HG03135 (cell line): ENCODE measurements at regions not wholly inside any gene's neighbourhood (a gene's known extent, or its start where the extent isn't known, plus 50 kb on each side); places are given as distances from the start of the nearest gene placed in this dataset.

Experiments
- ATAC-seq: cut with Tn5 transposase; IDR thresholded peaks from one replicate; pipeline ENCODE4 v1.9.1; 2021; ENCODE audit warnings: mild to moderate bottlenecking, moderate library complexity; ENCODE audit not compliant: unreplicated experiment

DNA sequence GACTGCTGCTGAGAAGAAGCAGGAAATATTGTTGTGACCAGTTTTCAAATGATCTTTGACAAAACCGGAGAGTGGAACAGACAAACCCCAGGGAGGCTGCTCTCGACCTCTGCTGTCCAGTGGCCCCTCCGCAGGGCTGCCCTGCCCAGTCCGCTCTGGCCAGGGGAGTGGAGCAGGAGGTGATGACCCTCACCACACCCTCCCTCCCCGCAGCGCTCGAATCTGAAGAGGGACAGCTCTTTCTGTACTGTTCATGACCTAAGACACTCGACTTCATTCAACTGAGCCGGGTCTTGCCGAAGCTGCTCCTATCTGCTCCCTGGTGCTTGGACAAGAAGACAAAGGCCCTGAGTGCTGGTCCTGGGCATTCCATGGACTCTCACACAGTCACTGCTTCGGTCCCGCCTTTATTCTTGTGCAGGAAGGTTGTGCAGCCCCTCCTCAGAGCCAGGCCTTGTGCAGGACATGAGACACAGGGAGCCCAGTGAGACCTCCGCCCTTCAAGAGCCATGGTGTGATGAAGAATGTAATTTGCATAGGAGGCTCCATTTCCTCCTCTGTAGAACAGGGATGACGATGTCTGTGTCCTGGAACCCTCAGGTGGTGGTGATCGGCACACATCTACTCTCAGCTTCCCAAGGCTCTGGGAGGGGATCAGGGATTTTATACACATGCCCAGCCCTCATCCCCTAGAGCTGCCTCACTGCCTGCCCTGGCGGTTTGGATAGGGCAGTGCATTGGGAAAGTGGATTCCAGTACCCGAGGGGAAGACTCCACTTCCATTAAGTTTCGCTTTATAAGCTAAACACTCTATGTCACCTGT, 97.1 kb upstream of the PRR20G start:
- no peak for ATAC-seq

DNA sequence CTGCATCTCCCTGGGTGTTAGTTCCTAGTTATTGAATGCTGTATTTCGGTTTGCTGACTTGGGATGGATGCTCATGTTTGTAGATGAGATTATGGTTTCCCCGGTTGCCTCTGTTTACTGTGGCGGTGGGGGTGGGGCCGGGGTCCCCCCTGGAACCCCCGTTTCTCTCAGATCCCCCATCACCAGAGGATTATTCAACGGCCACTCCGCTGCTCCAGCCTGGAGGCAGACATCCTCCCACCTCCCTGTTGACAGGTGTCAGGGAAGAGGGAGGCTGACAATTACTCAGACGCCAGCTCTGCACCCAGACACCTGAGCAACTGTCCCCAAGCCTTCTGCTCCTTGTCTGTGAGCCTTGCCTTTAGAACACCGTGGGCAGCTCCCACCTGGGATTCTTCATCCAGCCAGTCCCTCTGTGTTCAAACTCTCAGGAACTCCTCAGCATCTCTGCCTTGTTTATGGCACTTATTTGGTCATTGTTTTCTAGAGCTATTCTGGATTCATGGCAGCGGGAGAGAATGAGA, 95.9 kb upstream of the PRR20G start:
- no peak for ATAC-seq

DNA sequence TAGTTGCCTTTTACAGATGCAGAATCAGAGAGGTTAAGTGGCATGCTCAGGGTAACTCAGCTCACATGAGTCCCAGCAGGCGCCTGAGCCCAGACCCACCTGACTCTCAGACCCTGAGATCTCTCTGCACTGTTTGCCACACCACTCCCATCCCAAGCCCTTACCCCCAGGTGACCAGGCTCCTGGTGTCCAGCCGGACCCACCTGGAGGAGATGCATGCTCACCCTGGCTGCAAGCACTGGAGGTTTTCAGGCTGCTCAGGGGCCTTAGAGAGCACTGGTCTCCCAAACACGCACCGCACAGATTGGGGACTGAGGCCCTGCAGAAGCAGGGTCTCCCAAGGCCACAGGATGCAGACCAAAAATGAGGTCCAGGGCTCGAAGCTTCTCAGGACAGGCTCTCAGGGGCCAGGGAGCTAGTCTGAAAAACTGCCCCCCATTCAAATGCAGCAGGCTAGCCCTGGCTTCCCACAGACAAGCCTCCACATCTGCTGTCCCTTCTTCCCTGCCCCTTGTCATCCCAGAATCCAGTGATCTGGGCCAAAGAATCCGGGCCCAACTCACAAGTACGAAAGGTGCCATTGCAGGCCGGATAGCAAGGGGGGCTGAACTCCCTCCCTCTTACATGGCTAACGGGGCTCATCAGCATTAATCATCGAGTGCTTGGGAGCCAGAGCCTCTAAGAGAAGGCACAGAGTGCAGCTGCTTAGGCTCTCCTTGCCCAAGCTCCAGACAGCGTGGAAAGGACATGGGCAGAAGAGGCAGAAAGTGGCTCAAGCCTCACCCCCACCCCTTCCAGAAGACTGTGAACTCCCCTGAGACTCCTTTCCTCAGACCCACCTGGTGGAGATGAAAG, 90.2 kb upstream of the PRR20G start:
- no peak for ATAC-seq

DNA sequence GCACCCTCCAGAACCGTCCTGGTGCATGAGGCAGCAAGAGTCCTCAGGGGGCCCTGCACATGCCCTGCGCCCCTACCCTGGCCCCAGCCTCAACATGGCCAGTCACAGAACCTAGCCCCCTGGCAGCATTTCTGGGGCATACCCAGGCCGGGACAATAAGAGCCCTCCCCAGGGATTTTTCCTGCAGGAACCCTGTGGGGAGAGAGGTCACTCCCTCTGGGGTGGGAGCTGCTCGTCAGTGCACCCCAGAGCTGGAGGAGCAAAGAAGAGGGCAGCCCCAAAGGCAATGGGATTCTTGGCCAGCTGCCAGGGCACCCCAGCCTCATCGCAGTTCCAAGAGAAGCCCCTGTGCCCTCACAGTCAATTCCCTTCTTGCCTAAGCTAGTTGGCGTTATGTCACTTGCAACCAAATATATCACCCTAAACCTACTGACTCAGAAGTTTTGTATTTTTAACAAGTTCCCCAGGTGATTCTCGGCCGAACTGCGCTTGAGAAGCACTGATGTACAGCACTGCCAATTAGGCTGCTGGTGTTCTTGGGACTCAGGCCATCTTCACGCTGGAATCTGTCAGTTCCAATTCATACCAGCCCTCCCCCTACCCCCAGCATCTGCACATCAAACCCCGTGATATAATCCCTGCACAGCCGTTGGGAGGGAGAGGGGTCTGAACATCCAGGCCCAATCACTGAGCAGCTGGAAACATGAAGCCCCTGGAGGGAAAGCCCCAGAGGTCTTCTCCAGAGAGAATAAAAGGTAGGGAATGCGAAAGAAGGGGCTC, 87.5 kb upstream of the PRR20G start:
- ATAC-seq: no peak

DNA sequence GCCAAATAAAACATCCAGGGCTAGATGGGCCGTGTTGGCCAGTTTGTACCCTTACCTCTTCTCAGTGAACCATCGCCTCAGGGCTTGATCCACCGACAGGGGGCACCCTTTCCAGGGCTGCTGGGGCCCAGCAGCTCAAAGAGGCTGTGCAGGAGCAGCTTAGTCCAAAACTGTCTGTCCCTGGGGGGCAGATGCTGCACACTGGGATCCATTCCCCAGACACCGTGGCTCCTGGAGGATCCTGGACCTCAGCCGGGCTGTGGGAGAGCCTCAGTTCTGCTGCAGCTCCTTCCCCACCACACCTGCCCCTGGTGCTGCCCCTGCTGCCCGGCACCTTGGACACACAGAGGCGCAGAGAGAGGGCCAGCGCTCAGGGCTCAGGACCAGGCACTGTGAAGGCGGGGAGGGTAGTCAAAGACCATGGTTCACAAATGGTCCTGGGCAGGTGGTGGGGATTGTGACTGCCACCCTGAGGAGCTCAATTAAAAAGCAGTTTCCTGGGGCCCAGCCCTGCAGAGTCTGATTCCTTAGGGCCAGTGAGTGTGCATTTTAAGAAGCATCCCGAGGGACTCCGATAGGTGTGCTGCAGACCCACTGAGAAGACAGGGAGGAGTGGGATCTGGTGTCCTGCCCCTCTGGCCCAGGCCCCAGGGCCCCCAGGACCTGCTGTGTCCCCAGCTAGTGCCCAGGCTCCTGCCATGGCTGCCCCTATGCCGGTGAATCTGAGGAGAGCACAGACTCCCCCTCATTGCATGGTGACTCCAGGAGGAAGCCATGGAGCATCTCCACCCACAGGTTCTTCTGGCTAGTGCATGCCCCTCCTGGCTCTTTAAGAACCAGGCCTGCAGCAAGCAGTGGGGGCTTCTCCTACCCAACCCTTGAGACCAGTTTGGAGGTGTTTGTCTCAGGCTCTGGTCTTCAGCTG, 86.5 kb upstream of the PRR20G start:
- ATAC-seq: no peak

DNA sequence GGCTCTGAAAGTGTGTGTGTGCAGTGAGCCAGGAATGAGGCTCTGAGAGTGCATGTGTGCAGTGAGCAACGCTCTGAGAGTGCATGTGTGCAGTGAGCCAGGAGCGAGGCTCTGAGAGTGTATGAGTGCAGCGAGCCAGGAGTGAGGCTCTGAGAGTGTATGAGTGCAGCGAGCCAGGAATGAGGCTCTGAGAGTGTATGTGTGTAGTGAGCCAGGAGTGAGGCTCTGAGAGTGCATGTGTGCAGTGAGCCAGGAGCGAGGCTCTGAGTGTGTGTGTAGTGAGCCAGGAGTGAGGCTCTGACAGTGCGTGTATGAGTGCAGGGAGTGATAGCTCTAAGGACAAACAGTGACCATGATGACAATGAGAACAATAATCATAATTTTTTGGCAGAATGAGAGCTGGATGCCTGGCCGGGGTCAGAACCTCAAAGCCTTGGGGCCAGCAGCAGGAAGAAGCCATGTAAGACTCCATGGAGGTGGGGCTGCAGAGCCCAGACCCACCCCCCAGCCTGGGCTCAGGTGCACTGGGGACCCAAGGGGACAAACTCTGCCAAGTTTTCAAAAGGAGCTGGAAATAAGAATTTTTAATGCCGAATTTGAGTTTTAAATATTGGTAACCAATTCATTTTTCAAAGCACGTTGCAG, 85.7 kb upstream of the PRR20G start:
- no peak for ATAC-seq

DNA sequence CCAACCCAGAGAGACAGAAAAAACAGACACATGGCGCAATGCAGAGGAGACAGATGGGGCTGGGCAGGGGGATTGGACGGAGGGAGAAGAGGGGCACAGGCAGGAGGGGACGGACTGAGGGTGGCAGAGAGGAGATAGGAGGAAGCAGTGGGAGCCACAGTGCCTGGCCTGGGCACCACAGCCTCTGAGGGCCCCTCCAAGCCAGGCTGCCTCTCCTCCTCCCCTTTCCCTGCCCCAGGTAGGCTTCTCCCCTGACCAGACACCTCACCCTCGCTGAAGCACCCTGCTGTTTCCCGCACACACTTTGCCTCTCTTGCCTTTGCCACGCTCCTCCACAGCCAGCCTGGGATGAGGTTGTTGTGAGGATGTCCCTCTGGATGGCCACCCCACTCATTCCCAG, 84.0 kb upstream of the PRR20G start:
- ATAC-seq: no peak

DNA sequence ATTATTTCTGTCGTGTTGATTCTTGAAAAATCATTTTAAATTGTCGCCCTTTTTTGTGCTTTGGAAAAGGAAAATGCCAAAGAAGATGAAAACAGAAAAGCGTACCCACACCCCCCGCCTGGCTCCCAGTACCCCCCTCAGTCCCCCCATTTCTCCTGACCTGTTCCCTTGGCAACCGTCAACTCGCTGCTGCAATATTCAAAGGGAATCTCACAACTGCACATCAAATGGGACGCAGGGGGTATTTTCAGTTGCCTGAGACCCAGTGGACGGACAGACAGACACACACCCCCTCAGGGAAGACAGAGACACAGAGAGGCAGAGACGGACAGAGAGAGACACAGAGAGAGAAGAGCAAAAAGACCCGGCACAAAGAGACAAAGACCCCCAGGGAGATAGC, 83.5 kb upstream of the PRR20G start:
- no peak for ATAC-seq

DNA sequence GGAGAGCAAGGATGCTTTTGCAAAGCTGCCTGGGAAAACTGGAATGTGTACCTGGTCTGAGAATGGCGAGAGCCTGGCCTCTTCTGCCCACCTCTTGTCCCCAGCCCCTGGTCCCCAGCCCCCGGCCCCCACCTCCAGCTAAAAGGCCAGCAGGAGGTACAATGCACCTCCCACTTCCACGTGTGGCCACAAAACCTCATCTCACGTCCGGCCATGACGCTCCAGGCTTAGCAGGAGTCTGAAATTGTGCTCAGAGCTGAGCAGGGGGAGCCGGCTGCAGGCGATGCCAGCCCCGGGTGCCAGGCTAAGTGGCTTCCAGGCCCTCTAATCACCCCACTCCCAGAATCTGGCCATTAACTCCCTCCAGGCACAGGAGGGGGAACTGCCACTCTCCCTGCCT, 83.1 kb upstream of the PRR20G start:
- no peak for ATAC-seq

DNA sequence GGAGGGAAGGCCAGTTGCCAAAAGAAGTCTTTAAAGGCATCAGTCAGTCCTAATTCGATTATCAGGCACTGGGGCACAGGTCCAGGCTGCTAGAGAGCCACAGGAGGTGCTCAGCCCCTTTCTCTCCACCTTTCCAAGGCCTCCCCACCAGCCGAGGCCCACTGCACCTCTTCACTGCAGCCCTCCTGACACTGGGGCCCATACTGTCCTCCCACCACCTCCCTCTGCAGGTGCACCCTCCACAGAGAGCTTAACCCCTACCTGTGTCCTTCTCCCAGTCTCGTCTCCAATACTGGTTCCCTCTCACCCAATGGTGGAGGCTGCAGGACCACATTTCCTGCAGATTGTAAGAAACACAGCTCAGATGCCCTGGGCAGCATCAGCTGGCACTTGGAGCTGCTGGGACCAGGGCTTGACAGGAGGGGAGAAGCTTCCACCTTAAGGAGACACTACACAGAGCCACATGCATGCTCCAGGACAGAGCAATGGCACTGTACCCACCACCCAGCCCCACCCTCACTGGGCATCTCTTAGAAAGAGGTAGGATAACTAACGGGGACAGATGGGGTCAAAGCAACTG, 81.6 kb upstream of the PRR20G start:
- ATAC-seq: no peak

DNA sequence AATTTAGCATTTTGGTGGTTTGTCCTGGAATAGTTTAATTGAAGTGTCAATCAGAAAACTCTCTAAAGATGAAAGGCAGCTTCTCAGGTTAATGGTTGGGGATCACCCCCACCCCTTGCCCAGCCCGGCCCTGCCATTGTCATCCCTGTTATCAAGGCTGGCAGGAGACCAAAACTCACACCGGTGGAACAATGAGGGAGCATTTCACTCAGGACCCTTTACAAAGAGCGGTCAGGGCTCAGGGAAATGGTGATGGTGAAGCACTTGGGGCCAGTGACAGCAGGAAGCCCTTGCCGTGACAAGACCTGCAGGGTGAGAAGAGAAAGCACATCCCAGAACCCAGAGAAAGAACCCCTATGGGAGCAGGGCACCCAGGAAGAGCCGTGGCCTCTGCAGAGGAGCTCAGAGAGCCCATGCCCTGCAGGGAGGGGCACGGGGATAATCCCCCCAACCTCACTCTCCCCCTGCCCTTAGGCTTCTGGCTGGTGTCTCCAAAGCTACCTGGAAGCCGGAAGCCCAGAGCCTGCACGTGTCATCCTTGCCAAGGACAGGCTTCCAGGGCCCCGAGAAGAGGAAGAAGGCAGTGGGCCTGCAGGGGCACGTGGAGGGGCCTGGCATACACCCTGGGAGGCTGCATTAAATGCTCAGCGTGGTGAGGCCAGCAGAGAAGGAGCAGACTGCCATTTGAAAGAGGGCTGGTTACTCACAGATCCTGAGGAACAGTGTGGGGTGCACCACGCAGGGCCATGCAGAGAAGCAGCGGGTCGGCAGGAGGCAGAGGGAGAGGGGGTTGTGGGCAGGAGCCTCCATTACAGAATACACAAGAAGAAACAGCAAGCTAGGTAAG, 80.6 kb upstream of the PRR20G start:
- ATAC-seq: no peak

DNA sequence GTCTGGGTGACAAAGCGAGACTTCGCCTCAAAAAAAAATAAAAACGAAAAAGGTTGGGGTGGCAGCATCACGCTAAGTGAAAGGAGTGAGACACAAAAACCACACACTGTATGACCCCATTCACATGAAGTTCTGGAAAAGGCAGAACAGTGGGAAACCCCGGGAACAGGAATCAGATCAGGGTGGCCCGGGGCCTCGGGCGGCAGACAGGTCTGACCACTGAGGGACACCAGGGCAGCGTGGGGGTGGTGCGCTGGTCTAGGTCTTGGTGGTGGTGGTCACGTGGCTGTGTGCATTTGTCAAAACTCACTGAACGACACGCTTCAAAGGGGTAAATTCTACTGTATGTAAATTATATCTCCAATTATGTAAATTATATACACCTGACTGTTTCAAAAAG, 79.7 kb upstream of the PRR20G start:
- ATAC-seq: no peak

DNA sequence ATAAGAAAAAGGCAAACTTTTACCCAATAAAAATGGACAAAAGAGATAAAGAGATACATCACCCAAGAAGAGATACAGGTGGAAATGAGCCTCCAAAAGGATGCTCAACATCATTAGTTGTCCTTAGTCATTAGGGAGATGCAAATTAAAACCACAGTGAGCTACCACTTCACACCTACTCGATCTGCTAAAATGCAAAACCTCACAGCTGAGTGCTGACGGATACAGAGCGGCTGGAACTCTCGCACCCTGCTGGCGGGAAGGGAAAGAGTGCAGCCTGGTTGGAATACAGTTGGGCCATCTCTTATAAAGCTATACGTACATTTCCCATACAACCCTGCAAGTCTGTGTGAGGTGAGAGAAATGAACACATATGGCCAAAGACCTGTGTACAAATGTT, 78.5 kb upstream of the PRR20G start:
- ATAC-seq: no peak

DNA sequence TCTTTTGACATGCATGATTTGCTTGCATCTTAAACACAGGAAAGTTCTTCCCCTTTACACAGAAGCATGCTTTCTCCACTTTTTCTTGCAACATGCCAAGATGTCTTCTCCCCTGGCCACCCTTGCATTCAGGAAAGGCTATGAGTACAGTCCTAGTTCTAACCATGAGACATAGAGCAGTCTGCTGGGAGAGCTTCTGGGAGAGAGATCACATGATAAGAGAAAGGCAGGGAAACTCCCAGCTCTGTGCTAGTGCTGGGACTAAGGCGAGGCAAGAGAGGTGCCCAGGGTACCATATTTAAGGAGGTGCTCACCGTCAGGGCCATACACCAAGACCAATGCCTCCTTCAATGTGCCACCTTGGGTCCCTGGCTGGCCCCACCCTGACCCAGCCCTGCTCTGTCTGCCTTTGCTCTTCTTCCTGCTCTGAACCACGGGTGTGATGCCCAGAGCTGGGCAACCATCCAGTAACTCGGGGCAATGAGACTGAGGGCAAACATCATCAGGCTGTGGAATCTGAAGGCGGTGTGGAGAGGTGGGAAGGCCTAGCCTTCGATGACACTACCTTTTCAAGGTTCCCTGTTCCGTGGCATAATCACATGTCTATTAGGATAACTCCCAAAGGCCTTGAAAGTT, 77.4 kb upstream of the PRR20G start:
- ATAC-seq: no peak

DNA sequence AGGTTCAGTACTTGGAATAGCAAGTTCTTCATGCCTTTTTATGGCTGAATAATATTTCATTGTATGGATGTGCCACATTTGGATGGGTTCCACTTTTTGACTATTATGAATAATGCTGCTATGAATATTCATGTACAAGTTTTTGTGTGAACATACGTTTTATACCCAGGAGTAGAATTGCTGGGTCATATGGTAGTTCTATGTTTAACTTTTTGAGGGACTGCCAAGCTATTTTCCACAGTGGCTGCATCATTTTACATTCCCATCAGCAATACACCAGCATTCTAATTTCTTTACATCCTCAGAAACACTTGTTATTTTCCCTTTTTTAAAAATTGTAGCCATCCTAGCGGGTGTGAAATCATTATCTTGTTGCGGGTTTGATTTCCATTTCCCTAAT, 76.0 kb upstream of the PRR20G start:
- ATAC-seq: no peak

DNA sequence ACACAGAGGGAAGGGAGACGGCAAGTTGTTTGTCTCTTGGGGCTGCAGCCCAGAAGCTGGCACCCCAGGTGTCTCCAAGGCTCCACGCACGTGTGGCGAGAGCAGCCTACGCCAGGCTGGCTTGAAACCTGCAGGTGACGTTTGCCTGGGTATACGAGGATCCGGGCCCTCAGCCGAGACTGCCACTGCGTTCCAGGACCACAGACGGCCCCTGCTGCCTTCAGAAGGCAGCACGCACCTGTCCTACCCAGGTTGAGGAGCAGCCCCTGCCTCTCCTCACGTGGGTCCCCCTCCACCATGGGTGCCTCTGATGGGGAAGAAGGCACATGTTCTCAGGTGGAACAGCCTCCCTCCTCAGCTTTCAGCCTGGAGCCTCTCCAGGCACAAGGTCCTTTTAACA, 75.3 kb upstream of the PRR20G start:
- no peak for ATAC-seq

DNA sequence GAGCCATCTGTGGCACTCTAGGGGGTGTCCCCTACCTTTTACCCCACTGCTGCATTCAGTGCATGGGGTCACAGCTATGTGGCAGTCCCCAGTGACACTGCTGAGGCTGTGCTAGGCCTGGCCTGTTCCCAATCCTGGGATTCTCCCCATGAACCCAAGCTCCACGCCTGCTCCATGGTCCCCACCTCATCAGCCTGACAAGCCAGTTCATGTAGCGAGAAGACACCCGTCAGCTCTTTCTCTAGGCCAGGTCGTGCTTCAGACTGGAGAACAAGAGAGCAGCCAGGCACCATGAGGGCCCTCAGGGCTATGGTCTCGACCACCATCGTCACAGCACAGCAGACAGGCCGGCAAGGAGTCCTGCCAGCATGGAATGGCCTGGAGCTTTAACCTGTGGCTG, 72.8 kb upstream of the PRR20G start:
- ATAC-seq: no peak

DNA sequence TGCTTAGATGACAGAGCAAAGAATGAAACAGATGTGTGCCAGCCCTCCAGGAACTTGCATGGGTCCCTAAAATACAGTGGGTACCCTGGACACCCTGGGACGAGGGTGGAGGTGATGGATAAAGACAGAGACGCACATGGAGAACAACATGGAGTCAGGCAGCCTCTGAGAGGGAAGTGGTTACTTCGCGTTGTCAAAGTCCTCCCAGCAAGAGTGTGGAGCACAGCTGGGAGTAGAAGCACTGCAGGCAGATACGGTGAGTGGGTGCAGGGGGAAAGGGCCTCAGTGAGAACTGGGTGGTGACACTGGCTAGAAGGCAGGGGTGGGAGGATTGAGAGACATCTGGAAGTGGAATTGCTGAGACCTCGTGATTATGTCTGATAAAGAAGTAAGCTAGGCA, 70.8 kb upstream of the PRR20G start:
- no peak for ATAC-seq
